Osteocyte (in vitro differentiated cells): ENCODE measurements at regions not wholly inside any gene's neighbourhood (a gene's known extent, or its start where the extent isn't known, plus 50 kb on each side); places are given as distances from the start of the nearest gene placed in this dataset.
"Not testable (repeated sequence)": the region's sequence is repeated elsewhere in the genome, so short reads cannot be mapped to it uniquely, and the experiment has no call there.

ENCODE experiments used
- DNase-seq: peaks from one replicate; pipeline ENCODE4 v3.0.0; 2021; ENCODE audit warnings: mixed read lengths; ENCODE audit not compliant: unreplicated experiment; ENCODE audit errors: extremely low spot score
- H3K27ac Mint-ChIP-seq: one replicate; pipeline ENCODE4 v1.8.0; 2021; ENCODE audit warnings: mild to moderate bottlenecking, mixed read lengths; ENCODE audit not compliant: unreplicated experiment
- H3K27me3 Mint-ChIP-seq: one replicate; pipeline ENCODE4 v1.8.0; 2021; ENCODE audit warnings: mixed read lengths; ENCODE audit not compliant: unreplicated experiment
- H3K36me3 Mint-ChIP-seq: one replicate; pipeline ENCODE4 v1.8.0; 2021; ENCODE audit warnings: mixed read lengths; ENCODE audit not compliant: unreplicated experiment
- H3K4me1 Mint-ChIP-seq: one replicate; pipeline ENCODE4 v1.8.0; 2021; ENCODE audit warnings: mixed read lengths; ENCODE audit not compliant: unreplicated experiment
- H3K4me3 Mint-ChIP-seq: one replicate; pipeline ENCODE4 v1.8.0; 2021; ENCODE audit warnings: mild to moderate bottlenecking, moderate library complexity, mixed read lengths; ENCODE audit not compliant: unreplicated experiment
- H3K9me3 Mint-ChIP-seq: one replicate; pipeline ENCODE4 v1.8.0; 2021; ENCODE audit warnings: mixed read lengths; ENCODE audit not compliant: unreplicated experiment
- CTCF ChIP-seq: fragments of 200-600 bp; sonication (generic); IDR thresholded peaks from 2 replicates; pipeline ENCODE4 v1.5.0; 2021; ENCODE audit warnings: antibody characterized with exemption, mild to moderate bottlenecking, moderate library complexity

GRCh38 chr2:64924170-64924934 is 64.8 kb upstream of the SLC1A4 start:
- H3K27me3 Mint-ChIP-seq = peaks cover 1% of the 10 kb centered on the region
- no peaks in the 10 kb centered on the region for H3K9me3 Mint-ChIP-seq
- no peaks in the 10 kb centered on the region for H3K4me1 Mint-ChIP-seq
- DNase-seq = no peak
- no peak for TF ChIP-seq CTCF
- H3K27ac Mint-ChIP-seq = no peak overlapping the region
- H3K36me3 Mint-ChIP-seq = no peaks in the 10 kb centered on the region
- H3K4me3 Mint-ChIP-seq = no peak overlapping the region

- peaks cover 14% of the 10 kb centered on the region for H3K27me3 Mint-ChIP-seq
- not testable (repeated sequence) for H3K4me3 Mint-ChIP-seq, H3K4me1 Mint-ChIP-seq, H3K9me3 Mint-ChIP-seq, DNase-seq, H3K36me3 Mint-ChIP-seq, H3K27ac Mint-ChIP-seq
These were observed 63.1 kb upstream of the SLC1A4 start for GRCh38 chr2:64925930-64926722.

DNA sequence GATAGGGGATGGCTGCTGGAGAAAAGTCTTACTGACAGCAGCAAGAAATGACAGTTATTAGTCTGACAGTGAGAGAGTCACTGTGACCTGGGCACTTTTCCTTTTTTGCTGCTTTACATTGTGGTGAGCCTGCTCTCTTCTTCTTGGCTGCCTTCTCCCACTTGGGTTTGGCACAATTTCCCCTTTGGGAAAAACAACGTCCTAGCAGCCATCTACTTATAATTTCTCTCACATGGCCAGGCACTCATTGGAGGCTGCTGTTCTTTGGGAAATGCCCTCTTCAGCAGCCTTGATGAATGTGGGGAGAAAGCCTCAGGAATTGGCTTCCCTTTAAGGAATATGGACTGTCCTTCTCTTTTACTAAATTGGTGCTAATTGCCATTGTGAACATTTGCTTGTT is 60.4 kb upstream of the SLC1A4 start:
- no peak for TF ChIP-seq CTCF
- Mint-ChIP-seq H3K9me3 (no peaks in the 10 kb centered on the region), H3K36me3 (no peaks in the 10 kb centered on the region), H3K4me1 (no peaks in the 10 kb centered on the region), H3K27me3 (peaks cover 34% of the 10 kb centered on the region), H3K4me3 (no peak overlapping the region), H3K27ac (no peak overlapping the region)
- DNase-seq = no peak

DNA sequence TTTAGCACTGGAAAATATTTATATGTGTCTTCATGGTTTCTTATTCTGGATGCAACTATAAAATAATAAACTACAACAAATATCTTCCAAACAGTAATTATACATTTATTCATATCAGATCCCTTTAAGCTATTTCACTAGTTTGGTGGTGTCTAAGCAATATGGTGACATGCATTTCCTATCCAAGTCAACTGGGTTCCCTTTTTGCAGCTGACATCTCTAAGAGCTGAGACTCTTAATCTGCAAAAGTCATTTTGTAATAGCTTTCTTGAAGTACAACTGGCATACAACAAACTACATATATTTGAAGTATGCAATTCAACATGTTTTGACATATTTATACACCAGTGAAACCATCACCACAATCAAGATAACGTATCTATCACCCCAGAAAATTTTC is 59.9 kb upstream of the SLC1A4 start:
- no peaks in the 10 kb centered on the region for H3K36me3 Mint-ChIP-seq
- TF ChIP-seq CTCF = no peak
- peaks cover 39% of the 10 kb centered on the region for H3K27me3 Mint-ChIP-seq
- no peaks in the 10 kb centered on the region for H3K4me1 Mint-ChIP-seq
- H3K4me3 Mint-ChIP-seq = no peak overlapping the region
- no peak overlapping the region for H3K27ac Mint-ChIP-seq
- no peaks in the 10 kb centered on the region for H3K9me3 Mint-ChIP-seq
- DNase-seq = no peak

GRCh38 chr2:64930258-64930671 is 58.9 kb upstream of the SLC1A4 start:
- Mint-ChIP-seq H3K27me3 (peaks cover 42% of the 10 kb centered on the region), H3K36me3 (no peaks in the 10 kb centered on the region), H3K4me3 (no peak overlapping the region), H3K27ac (no peak overlapping the region), H3K9me3 (peaks cover under 1% of the 10 kb centered on the region), H3K4me1 (no peaks in the 10 kb centered on the region)
- no peak for TF ChIP-seq CTCF
- no peak for DNase-seq
